Natural killer cell (primary cell): ENCODE measurements at regions not wholly inside any gene's neighbourhood (a gene's known extent, or its start where the extent isn't known, plus 50 kb on each side); places are given as distances from the start of the nearest gene placed in this dataset.

Experiments
- ATAC-seq, 3 donors: fragments of 150-1000 bp in 2 of 3; fragments of 200-7000 bp in 1 of 3; cut with Tn5 transposase; 1 replicate in 1 of 3; 2 replicates in 2 of 3; pipeline ENCODE4 v1.10.0; 2021; ENCODE audit warnings: mild to moderate bottlenecking in 2 of 3, moderate library complexity in 2 of 3
- DNase-seq, 2 donors: peaks; one replicate each; pipeline versions ENCODE4 v3.0.0 to v3.0.0-alpha.2; 2013 to 2021; ENCODE audit warnings: mixed read lengths in 1 of 2
- H3K27ac ChIP-seq: one replicate; pipeline ENCODE4 v1.5.1; 2013; ENCODE audit warnings: mild to moderate bottlenecking, low read length
- H3K27me3 ChIP-seq: one replicate; pipeline ENCODE4 v1.6.1; 2013; ENCODE audit warnings: low read length; ENCODE audit not compliant: control insufficient read depth, insufficient read depth
- H3K36me3 ChIP-seq: one replicate; pipeline ENCODE4 v1.6.1; 2013; ENCODE audit warnings: low read length; ENCODE audit not compliant: control insufficient read depth, insufficient read depth
- H3K4me1 ChIP-seq: one replicate; pipeline ENCODE4 v1.6.1; 2013; ENCODE audit warnings: low read length; ENCODE audit not compliant: control insufficient read depth, insufficient read depth
- H3K4me3 ChIP-seq: one replicate; pipeline ENCODE4 v1.5.1; 2013; ENCODE audit warnings: low read length
- H3K9me3 ChIP-seq: one replicate; pipeline ENCODE4 v1.6.1; 2013; ENCODE audit warnings: low read length; ENCODE audit not compliant: control insufficient read depth, insufficient read depth
- H3K27ac Mint-ChIP-seq, 2 donors: one replicate each; pipeline ENCODE4 v1.8.0; 2022; ENCODE audit warnings: mild to moderate bottlenecking in 2 of 2, mixed read lengths in 2 of 2, moderate library complexity in 1 of 2
- H3K27me3 Mint-ChIP-seq, 2 donors: one replicate each; pipeline ENCODE4 v1.8.0; 2022; ENCODE audit warnings: low read depth in 2 of 2, mixed read lengths in 2 of 2
- H3K36me3 Mint-ChIP-seq: one replicate; pipeline ENCODE4 v1.8.0; 2022; ENCODE audit warnings: mixed read lengths
- H3K4me1 Mint-ChIP-seq, 2 donors: one replicate each; pipeline ENCODE4 v1.8.0; 2022; ENCODE audit warnings: mixed read lengths in 2 of 2
- H3K4me3 Mint-ChIP-seq: one replicate; pipeline ENCODE4 v1.8.0; 2022; ENCODE audit warnings: mild to moderate bottlenecking, moderate library complexity, mixed read lengths
- H3K9me3 Mint-ChIP-seq, 2 donors: one replicate each; pipeline ENCODE4 v1.8.0; 2022; ENCODE audit warnings: mixed read lengths in 2 of 2
- WGBS: methylation state at CpG from one replicate; pipeline ENCODE4 v1.1.7; 2013; ENCODE audit warnings: missing lambda C conversion rate; ENCODE audit not compliant: insufficient coverage; 5-methylcytosine and 5-hydroxymethylcytosine counted together
- intact Hi-C: fragments of 100-400 bp; cut with micrococcal nuclease; formaldehyde crosslinking; loops from one replicate; pipeline ENCODE4 v1.14.2; 2022
- TF ChIP-seq, protein P1 (sequence below): fragments of 200-600 bp; IDR thresholded peaks from one replicate; pipeline ENCODE4 v1.8.0; 2022; ENCODE audit warnings: antibody characterized with exemption

DNA sequence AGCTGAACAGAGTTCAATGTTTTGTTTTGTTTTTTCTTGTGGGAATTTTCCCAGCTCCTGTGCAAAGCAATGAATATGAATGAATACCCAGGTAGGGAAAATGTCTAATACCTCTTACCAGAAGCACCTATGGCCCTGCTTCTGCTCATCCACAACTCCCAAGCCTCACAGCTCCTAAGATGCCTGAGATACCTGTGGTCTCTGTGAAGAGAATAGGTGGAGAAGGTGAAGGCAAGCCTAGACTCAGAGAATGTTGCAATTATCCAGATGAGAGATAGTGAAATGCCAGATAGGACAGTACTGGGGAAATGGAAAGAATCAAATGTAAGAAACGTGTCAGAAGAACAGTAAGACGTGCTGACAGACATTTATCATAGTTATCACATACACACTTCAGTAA lies 70.2 kb upstream of the NOCT start:
- ATAC-seq: no peak
- no peak for DNase-seq
- Histone ChIP-seq H3K4me3 (no peak overlapping the region), H3K27me3 (no peaks in the 10 kb centered on the region), H3K9me3 (no peaks in the 10 kb centered on the region), H3K27ac (no peak overlapping the region), H3K4me1 (no peaks in the 10 kb centered on the region), H3K36me3 (no peaks in the 10 kb centered on the region)
- no peak overlapping the region for H3K4me3 Mint-ChIP-seq
- no peaks in the 10 kb centered on the region for H3K27me3 Mint-ChIP-seq
- H3K4me1 Mint-ChIP-seq: peaks cover 0 to 4% of the 10 kb centered on the region in 2 donors
- intact Hi-C loops: no loop called here
- no peaks in the 10 kb centered on the region for H3K9me3 Mint-ChIP-seq
- WGBS: no CpG with 5 or more reads among the region's 2 CpGs
- TF ChIP-seq, protein P1, sequence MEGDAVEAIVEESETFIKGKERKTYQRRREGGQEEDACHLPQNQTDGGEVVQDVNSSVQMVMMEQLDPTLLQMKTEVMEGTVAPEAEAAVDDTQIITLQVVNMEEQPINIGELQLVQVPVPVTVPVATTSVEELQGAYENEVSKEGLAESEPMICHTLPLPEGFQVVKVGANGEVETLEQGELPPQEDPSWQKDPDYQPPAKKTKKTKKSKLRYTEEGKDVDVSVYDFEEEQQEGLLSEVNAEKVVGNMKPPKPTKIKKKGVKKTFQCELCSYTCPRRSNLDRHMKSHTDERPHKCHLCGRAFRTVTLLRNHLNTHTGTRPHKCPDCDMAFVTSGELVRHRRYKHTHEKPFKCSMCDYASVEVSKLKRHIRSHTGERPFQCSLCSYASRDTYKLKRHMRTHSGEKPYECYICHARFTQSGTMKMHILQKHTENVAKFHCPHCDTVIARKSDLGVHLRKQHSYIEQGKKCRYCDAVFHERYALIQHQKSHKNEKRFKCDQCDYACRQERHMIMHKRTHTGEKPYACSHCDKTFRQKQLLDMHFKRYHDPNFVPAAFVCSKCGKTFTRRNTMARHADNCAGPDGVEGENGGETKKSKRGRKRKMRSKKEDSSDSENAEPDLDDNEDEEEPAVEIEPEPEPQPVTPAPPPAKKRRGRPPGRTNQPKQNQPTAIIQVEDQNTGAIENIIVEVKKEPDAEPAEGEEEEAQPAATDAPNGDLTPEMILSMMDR: no peak
- H3K27ac Mint-ChIP-seq: no peak overlapping the region
- H3K36me3 Mint-ChIP-seq: no peaks in the 10 kb centered on the region

DNA sequence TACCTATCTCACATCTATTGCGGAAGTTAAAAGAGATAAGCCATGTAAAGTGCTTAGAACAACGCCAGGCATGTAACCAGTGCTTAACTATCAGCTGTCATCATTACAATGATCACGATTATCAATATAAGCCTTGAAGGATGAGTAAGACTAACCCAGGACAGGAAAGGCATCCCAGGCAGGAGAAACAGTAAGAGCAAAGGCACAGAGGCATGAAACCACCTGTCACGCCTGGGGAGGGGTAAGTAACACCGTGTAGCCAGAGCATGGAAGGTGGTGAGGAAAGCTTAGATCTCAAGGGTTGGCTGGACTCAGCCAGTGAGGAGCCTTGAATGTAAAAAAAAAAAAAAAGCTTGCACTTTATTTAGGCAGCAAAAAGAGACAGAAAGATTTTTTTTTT lies 71.7 kb upstream of the NOCT start:
- DNase-seq (no peak), ATAC-seq (no peak)
- TF ChIP-seq, protein P1: no peak
- Histone ChIP-seq H3K4me1 (no peaks in the 10 kb centered on the region), H3K27me3 (no peaks in the 10 kb centered on the region), H3K36me3 (no peaks in the 10 kb centered on the region), H3K27ac (no peak overlapping the region), H3K9me3 (no peaks in the 10 kb centered on the region), H3K4me3 (no peak overlapping the region)
- intact Hi-C loops: no loop called here
- Mint-ChIP-seq H3K27me3 (no peaks in the 10 kb centered on the region), H3K4me1 (peaks cover 0 to 4% of the 10 kb centered on the region in 2 donors), H3K36me3 (no peaks in the 10 kb centered on the region), H3K9me3 (no peaks in the 10 kb centered on the region), H3K27ac (no peak overlapping the region), H3K4me3 (no peak overlapping the region)
- WGBS: 86% methylated on average over 5 of the region's 5 CpGs

DNA sequence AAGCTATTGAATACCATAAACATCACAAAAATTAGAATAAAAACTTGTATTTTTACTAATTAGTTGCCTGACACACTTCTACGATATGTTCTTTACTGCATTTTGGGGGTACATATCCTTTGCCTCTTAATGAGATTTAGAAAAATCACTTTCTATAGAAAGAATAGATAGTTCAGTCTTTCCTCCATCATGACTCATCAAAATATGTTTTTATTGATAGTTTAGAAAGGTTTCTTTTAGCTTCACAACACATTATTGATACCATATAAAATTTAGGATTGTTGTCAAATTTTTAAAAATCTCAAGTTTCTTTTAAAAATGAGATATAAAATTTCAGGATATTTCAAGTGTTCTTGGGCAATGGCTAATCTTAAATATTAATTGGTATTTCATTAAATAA lies 74.5 kb upstream of the NOCT start:
- no peaks in the 10 kb centered on the region for H3K27me3 Mint-ChIP-seq
- no peaks in the 10 kb centered on the region for H3K27me3 ChIP-seq
- no peak overlapping the region for H3K27ac Mint-ChIP-seq
- H3K36me3 ChIP-seq: no peaks in the 10 kb centered on the region
- H3K9me3 Mint-ChIP-seq: no peaks in the 10 kb centered on the region
- H3K27ac ChIP-seq: no peak overlapping the region
- H3K4me3 Mint-ChIP-seq: no peak overlapping the region
- intact Hi-C loops: no loop called here
- H3K4me1 Mint-ChIP-seq: peaks cover 0 to 4% of the 10 kb centered on the region in 2 donors
- ATAC-seq (no peak), DNase-seq (no peak)
- TF ChIP-seq, protein P1: no peak
- no CpG with 5 or more reads among the region's 1 CpG for WGBS
- H3K9me3 ChIP-seq: no peaks in the 10 kb centered on the region
- H3K4me3 ChIP-seq: no peak overlapping the region
- H3K4me1 ChIP-seq: no peaks in the 10 kb centered on the region
- H3K36me3 Mint-ChIP-seq: no peaks in the 10 kb centered on the region

DNA sequence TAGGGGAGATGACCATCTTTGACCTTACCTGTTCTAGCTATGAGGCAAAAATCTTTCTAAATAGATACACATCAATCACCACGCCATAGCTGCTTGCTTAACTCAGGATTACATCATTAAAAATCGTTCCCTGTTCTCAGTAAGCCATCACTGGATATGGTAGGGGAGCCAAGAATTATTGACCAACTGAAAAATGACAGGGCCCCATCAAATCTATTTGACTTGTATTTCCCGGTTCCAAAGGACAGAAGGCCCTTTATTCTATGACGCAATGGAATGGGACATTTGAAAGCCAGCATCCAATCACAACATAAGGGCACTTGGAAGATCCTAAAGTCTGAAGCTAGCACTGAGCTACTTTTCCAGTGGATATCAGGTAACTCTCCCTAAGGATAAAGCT lies 75.6 kb upstream of the NOCT start:
- no peak for ATAC-seq
- intact Hi-C loops: no loop called here
- 77% methylated on average over 3 of the region's 4 CpGs for WGBS

More for the DNA sequence above, 75.6 kb upstream of the NOCT start:
- H3K36me3 ChIP-seq: no peaks in the 10 kb centered on the region
- no peaks in the 10 kb centered on the region for H3K27me3 ChIP-seq
- DNase-seq: no peak
- Mint-ChIP-seq H3K9me3 (no peaks in the 10 kb centered on the region), H3K27ac (no peak overlapping the region), H3K4me1 (peaks cover 0 to 4% of the 10 kb centered on the region in 2 donors), H3K27me3 (no peaks in the 10 kb centered on the region), H3K4me3 (no peak overlapping the region), H3K36me3 (no peaks in the 10 kb centered on the region)
- no peak overlapping the region for H3K27ac ChIP-seq
- H3K4me1 ChIP-seq: no peaks in the 10 kb centered on the region
- H3K4me3 ChIP-seq: no peak overlapping the region
- H3K9me3 ChIP-seq: no peaks in the 10 kb centered on the region
- TF ChIP-seq, protein P1: no peak
